COLO668 (cell line): ENCODE measurements at regions not wholly inside any gene's neighbourhood (a gene's known extent, or its start where the extent isn't known, plus 50 kb on each side); places are given as distances from the start of the nearest gene placed in this dataset.

Source experiments
- DNase-seq: peaks from one replicate; lab custom pipeline; 2025; ENCODE audit not compliant: unreplicated experiment; lab: John Stamatoyannopoulos, UW

GRCh38 chr6:18752278-18753068, 365.3 kb downstream of the RNF144B start:
- DNase-seq = no peak

GRCh38 chr6:18753076-18753475, 365.9 kb downstream of the RNF144B start:
- no peak for DNase-seq

- DNase-seq = no peak
These were observed 375.9 kb downstream of the RNF144B start for GRCh38 chr6:18763086-18763485.

GRCh38 chr6:18784794-18785193, 397.6 kb downstream of the RNF144B start:
- no peak for DNase-seq

- no peak for DNase-seq
These were observed 398.8 kb downstream of the RNF144B start for GRCh38 chr6:18785810-18786490.

- DNase-seq = no peak
These were observed 405.7 kb downstream of the RNF144B start for GRCh38 chr6:18792866-18793265.

- no peak for DNase-seq
These were observed 408.6 kb downstream of the RNF144B start for GRCh38 chr6:18795726-18796125.

- no peak for DNase-seq
These were observed 433.6 kb downstream of the RNF144B start for GRCh38 chr6:18820725-18821124.

- peak; percentile 51 for DNase-seq
These were observed 436.7 kb downstream of the RNF144B start for GRCh38 chr6:18823782-18824386.

GRCh38 chr6:18829272-18829870, 442.2 kb downstream of the RNF144B start:
- DNase-seq = no peak

- no peak for DNase-seq
These were observed 448.8 kb downstream of the RNF144B start for GRCh38 chr6:18835976-18836375.

- no peak for DNase-seq
These were observed 449.9 kb downstream of the RNF144B start for GRCh38 chr6:18837013-18837412.

GRCh38 chr6:18842534-18842933, 455.4 kb downstream of the RNF144B start:
- no peak for DNase-seq

- no peak for DNase-seq
These were observed 458.7 kb downstream of the RNF144B start for GRCh38 chr6:18845896-18846295.

GRCh38 chr6:18846327-18846726, 459.2 kb downstream of the RNF144B start:
- no peak for DNase-seq

- DNase-seq = no peak
These were observed 474.1 kb downstream of the RNF144B start for GRCh38 chr6:18861204-18861603.

- no peak for DNase-seq
These were observed 496.1 kb downstream of the RNF144B start for GRCh38 chr6:18883268-18883667.

- DNase-seq = no peak
These were observed 496.7 kb downstream of the RNF144B start for GRCh38 chr6:18883851-18884250.

- no peak for DNase-seq
These were observed 506.6 kb downstream of the RNF144B start for GRCh38 chr6:18893540-18894269.

GRCh38 chr6:18897350-18897749, 510.2 kb downstream of the RNF144B start:
- DNase-seq = no peak

GRCh38 chr6:18904681-18905080, 517.5 kb downstream of the RNF144B start:
- DNase-seq = no peak
